GM10248 (cell line): ENCODE measurements at regions not wholly inside any gene's neighbourhood (a gene's known extent, or its start where the extent isn't known, plus 50 kb on each side); places are given as distances from the start of the nearest gene placed in this dataset.
"Not testable (repeated sequence)": the region's sequence is repeated elsewhere in the genome, so short reads cannot be mapped to it uniquely, and the experiment has no call there.

ENCODE experiments used
- CTCF ChIA-PET: fragments of 300-600 bp; sonication (Branson Sonifier 250); formaldehyde crosslinking; extraction: SDS; loops from one replicate; lab custom pipeline; 2021; ENCODE audit warnings: antibody characterized with exemption; lab: Yijun Ruan, JAX
- POLR2A ChIA-PET: fragments of 350-650 bp; sonication (Branson Sonifier 250); formaldehyde crosslinking; extraction: SDS; loops from one replicate; lab custom pipeline; 2020; ENCODE audit warnings: antibody characterized with exemption; lab: Yijun Ruan, JAX
- DNase-seq: peaks from one replicate; pipeline ENCODE4 v3.0.0; 2012; ENCODE audit errors: extremely low spot score

- CTCF ChIA-PET, DNase-seq, POLR2A ChIA-PET: not testable (repeated sequence)
These were observed 118.3 kb downstream of the LRRC37A3 start for GRCh38 chr17:64800987-64801386.

GRCh38 chr17:64800361-64800895, 118.8 kb downstream of the LRRC37A3 start:
- DNase-seq, POLR2A ChIA-PET, CTCF ChIA-PET: not testable (repeated sequence)

GRCh38 chr17:64799543-64800188, 119.6 kb downstream of the LRRC37A3 start:
- DNase-seq, CTCF ChIA-PET, POLR2A ChIA-PET: not testable (repeated sequence)

- CTCF ChIA-PET, POLR2A ChIA-PET, DNase-seq: not testable (repeated sequence)
These were observed 120.3 kb downstream of the LRRC37A3 start for GRCh38 chr17:64798961-64799360.

- CTCF ChIA-PET, result interaction anchor here (0.7 kb wide), 1 partner anchor 20 kb away, joined by 3 read pairs; no protein-coding TSS in a partner anchor
- DNase-seq, POLR2A ChIA-PET: not testable (repeated sequence)
These were observed 120.8 kb downstream of the LRRC37A3 start for GRCh38 chr17:64798489-64798790.

GRCh38 chr17:64797746-64798488, 121.4 kb downstream of the LRRC37A3 start:
- CTCF ChIA-PET, result interaction anchor here (0.7 kb wide), 1 partner anchor 20 kb away, joined by 3 read pairs; no protein-coding TSS in a partner anchor
- DNase-seq, POLR2A ChIA-PET: not testable (repeated sequence)

- DNase-seq, POLR2A ChIA-PET, CTCF ChIA-PET: not testable (repeated sequence)
These were observed 123.9 kb downstream of the LRRC37A3 start for GRCh38 chr17:64795342-64795741.

GRCh38 chr17:64794548-64795274, 124.6 kb downstream of the LRRC37A3 start:
- DNase-seq, POLR2A ChIA-PET, CTCF ChIA-PET: not testable (repeated sequence)

GRCh38 chr17:64794113-64794512, 125.2 kb downstream of the LRRC37A3 start:
- DNase-seq, CTCF ChIA-PET, POLR2A ChIA-PET: not testable (repeated sequence)

- DNase-seq, CTCF ChIA-PET, POLR2A ChIA-PET: not testable (repeated sequence)
These were observed 126.3 kb downstream of the LRRC37A3 start for GRCh38 chr17:64792793-64793575.

GRCh38 chr17:64792276-64792675, 127.0 kb downstream of the LRRC37A3 start:
- POLR2A ChIA-PET, DNase-seq, CTCF ChIA-PET: not testable (repeated sequence)

GRCh38 chr17:64791691-64792090, 127.6 kb downstream of the LRRC37A3 start:
- DNase-seq, CTCF ChIA-PET, POLR2A ChIA-PET: not testable (repeated sequence)

- DNase-seq, CTCF ChIA-PET, POLR2A ChIA-PET: not testable (repeated sequence)
These were observed 128.1 kb downstream of the LRRC37A3 start for GRCh38 chr17:64791226-64791625.

- POLR2A ChIA-PET, DNase-seq: not testable (repeated sequence)
These were observed 128.6 kb upstream of the SMURF2 start for GRCh38 chr17:64790690-64791089.

GRCh38 chr17:64790193-64790592, 128.1 kb upstream of the SMURF2 start:
- POLR2A ChIA-PET, DNase-seq, CTCF ChIA-PET: not testable (repeated sequence)

More at GRCh38 chr17:64790690-64791089, 128.6 kb upstream of the SMURF2 start:
- CTCF ChIA-PET, result not testable (repeated sequence)

GRCh38 chr17:64789061-64789445, 126.9 kb upstream of the SMURF2 start:
- CTCF ChIA-PET, result interaction anchor here (2.0 to 2.3 kb wide), 2 partner anchors 12 to 369 kb away, joined by 4 to 9 read pairs; no protein-coding TSS in a partner anchor
- DNase-seq, POLR2A ChIA-PET: not testable (repeated sequence)
